Right lobe of liver (tissue), 6 donors: ENCODE measurements at regions not wholly inside any gene's neighbourhood (a gene's known extent, or its start where the extent isn't known, plus 50 kb on each side); places are given as distances from the start of the nearest gene placed in this dataset.
"Not testable (repeated sequence)": the region's sequence is repeated elsewhere in the genome, so short reads cannot be mapped to it uniquely, and the experiment has no call there.

Experiments
- ATAC-seq, 4 donors: fragments of 200-7000 bp; cut with Tn5 transposase; one replicate each; pipeline ENCODE4 v1.9.1; 2020; ENCODE audit warnings: mild to moderate bottlenecking in 4 of 4, moderate library complexity in 4 of 4
- DNase-seq, 3 donors: peaks; one replicate each; pipeline ENCODE4 v3.0.0-alpha.2; 2020
- H3K27ac ChIP-seq, 3 donors: fragments of 200-600 bp; one replicate each; pipeline ENCODE4 v1.8.0; 2022
- H3K27me3 ChIP-seq, 2 donors: fragments of 200-600 bp; one replicate each; pipeline ENCODE4 v1.8.0; 2022
- H3K36me3 ChIP-seq, 4 donors: fragments of 200-600 bp; sonication (generic) in 1 of 4; one replicate each; pipeline versions ENCODE4 v1.5.1 to v1.8.0; 2017 to 2022; ENCODE audit warnings: control low read depth in 1 of 4
- H3K4me1 ChIP-seq, 4 donors: fragments of 200-600 bp; sonication (generic) in 1 of 4; one replicate each; pipeline versions ENCODE4 v1.5.1 to v1.8.0; 2017 to 2022; ENCODE audit warnings: control low read depth in 1 of 4
- H3K4me3 ChIP-seq, 3 donors: fragments of 200-600 bp; one replicate each; pipeline ENCODE4 v1.8.0; 2022
- H3K9me3 ChIP-seq, 4 donors: fragments of 200-600 bp; sonication (generic) in 1 of 4; one replicate each; pipeline versions ENCODE4 v1.5.1 to v1.8.0; 2017 to 2022; ENCODE audit warnings: control low read depth in 1 of 4
- CTCF ChIP-seq, 4 donors: fragments of 200-600 bp in 3 of 4; fragments of 450-650 bp in 1 of 4; IDR thresholded peaks; one replicate each; pipeline versions ENCODE4 v1.5.1 to v1.8.0; 2016 to 2022; ENCODE audit warnings: antibody characterized with exemption in 4 of 4, mild to moderate bottlenecking in 2 of 4
- POLR2A ChIP-seq: fragments of 450-650 bp; IDR thresholded peaks from one replicate; pipeline ENCODE4 v1.6.1; 2017; ENCODE audit warnings: antibody characterized with exemption, mild to moderate bottlenecking
- WGBS: methylation state at CpG from one replicate; pipeline ENCODE4 v1.1.6; 2018; ENCODE audit warnings: low coverage, low lambda C conversion rate; ENCODE audit not compliant: insufficient coverage; ENCODE audit errors: missing lambda C conversion rate; 5-methylcytosine and 5-hydroxymethylcytosine counted together
- intact Hi-C, 2 donors: fragments of 100-400 bp; cut with DNase I; formaldehyde crosslinking; loops; one replicate each; pipeline versions ENCODE4 v1.11.2 to v1.14.1; 2022
- donor health status: DM: no; HTN: yes; CAD: no.
- donor health status: DM: no; HTN: no; CAD: no.
- donor health status: DM: no; HTN: no; CAD: no.
- donor health status: DM: no; HTN: yes; CAD: no.
- donor health status: DM: no; HTN: yes; CAD: no.

GRCh38 chr5:30494113-30494512 lies 699.4 kb upstream of the CDH6 start:
- H3K36me3 ChIP-seq, H3K4me3 ChIP-seq, H3K27me3 ChIP-seq, H3K9me3 ChIP-seq, ATAC-seq, H3K4me1 ChIP-seq, DNase-seq, H3K27ac ChIP-seq, intact Hi-C loops: not testable (repeated sequence)
- WGBS, result 33% methylated on average over 1 of the region's 7 CpGs
- TF ChIP-seq CTCF (IDR thresholded peaks at IDR 0.05), result peak in 2 of 4 donors; percentile 6 to 37

GRCh38 chr5:30479104-30479503 lies 714.4 kb upstream of the CDH6 start:
- Histone ChIP-seq H3K36me3 (no peaks in the 10 kb centered on the region), H3K27me3 (no peaks in the 10 kb centered on the region), H3K9me3 (no peaks in the 10 kb centered on the region), H3K27ac (no peak overlapping the region), H3K4me1 (no peaks in the 10 kb centered on the region), H3K4me3 (no peak overlapping the region)
- ATAC-seq (no peak), DNase-seq (no peak)
- intact Hi-C loops, result no loop called here
- TF ChIP-seq CTCF (IDR thresholded peaks at IDR 0.05), result no peak
- no peak for TF ChIP-seq POLR2A

GRCh38 chr5:30475429-30475828 lies 718.1 kb upstream of the CDH6 start:
- 35% methylated on average over 4 of the region's 4 CpGs for WGBS
- no peak for ATAC-seq
- intact Hi-C loops, result no loop called here
- no peak for TF ChIP-seq POLR2A
- TF ChIP-seq CTCF (IDR thresholded peaks at IDR 0.05), result no peak
- no peak overlapping the region for H3K4me3 ChIP-seq
- no peak overlapping the region for H3K27ac ChIP-seq
- H3K27me3 ChIP-seq, result no peaks in the 10 kb centered on the region
- no peaks in the 10 kb centered on the region for H3K4me1 ChIP-seq
- H3K9me3 ChIP-seq, result no peaks in the 10 kb centered on the region
- no peak for DNase-seq
- no peaks in the 10 kb centered on the region for H3K36me3 ChIP-seq

GRCh38 chr5:30469691-30470090 lies 723.8 kb upstream of the CDH6 start:
- intact Hi-C loops, result no loop called here
- ATAC-seq (no peak), DNase-seq (no peak)
- Histone ChIP-seq H3K4me1 (no peaks in the 10 kb centered on the region), H3K27ac (no peak overlapping the region), H3K36me3 (no peaks in the 10 kb centered on the region), H3K4me3 (no peak overlapping the region), H3K9me3 (no peaks in the 10 kb centered on the region), H3K27me3 (no peaks in the 10 kb centered on the region)
- 68% methylated on average over 7 of the region's 7 CpGs for WGBS
- TF ChIP-seq CTCF (IDR thresholded peaks at IDR 0.05), result no peak
- no peak for TF ChIP-seq POLR2A

GRCh38 chr5:30458681-30459080 lies 734.8 kb upstream of the CDH6 start:
- intact Hi-C loops, result no loop called here
- H3K27ac ChIP-seq, result no peak overlapping the region
- no peaks in the 10 kb centered on the region for H3K4me1 ChIP-seq
- H3K9me3 ChIP-seq, result no peaks in the 10 kb centered on the region
- no peak overlapping the region for H3K4me3 ChIP-seq
- TF ChIP-seq POLR2A (no peak), CTCF (IDR thresholded peaks at IDR 0.05) (no peak)
- H3K27me3 ChIP-seq, result no peaks in the 10 kb centered on the region
- DNase-seq (no peak), ATAC-seq (no peak)
- H3K36me3 ChIP-seq, result no peaks in the 10 kb centered on the region

- H3K27me3 ChIP-seq, H3K4me1 ChIP-seq, H3K9me3 ChIP-seq, H3K4me3 ChIP-seq, H3K27ac ChIP-seq, H3K36me3 ChIP-seq, intact Hi-C loops, DNase-seq, ATAC-seq: not testable (repeated sequence)
- 71% methylated on average over 3 of the region's 3 CpGs for WGBS
Observed at GRCh38 chr5:30455484-30455883, 738.0 kb upstream of the CDH6 start.
